ENCODE measurements at regions not wholly inside any gene's neighbourhood (a gene's known extent, or its start where the extent isn't known, plus 50 kb on each side); places are given as distances from the start of the nearest gene placed in this dataset.

GRCh38 chr10:128852449-128852848 lies 614.6 kb upstream of the MGMT start:
- TF ChIP-seq CTCF (IDR thresholded peaks at IDR 0.05; ENCODE audit: insufficient read depth, low read length, poor library complexity, severe bottlenecking): no peak
- H3K27me3 ChIP-seq (replicated peaks; ENCODE audit: control insufficient read depth, insufficient read depth, low read length): no peaks in the 10 kb centered on the region; the same call in 1 of the 2 replicates
- no peak overlapping the region for H3K4me3 ChIP-seq (replicated peaks; ENCODE audit: low read depth, low read length)
- H3K36me3 ChIP-seq (ENCODE audit: control insufficient read depth, insufficient read depth, low read length): no peaks in the 10 kb centered on the region
- no peak for DNase-seq (ENCODE audit: extremely low read depth, insufficient read length)

GRCh38 chr10:128852902-128853301 lies 614.1 kb upstream of the MGMT start:
- Histone ChIP-seq H3K27me3 (replicated peaks; ENCODE audit: control insufficient read depth, insufficient read depth, low read length) (no peaks in the 10 kb centered on the region; the same call in 1 of the 2 replicates), H3K4me3 (replicated peaks; ENCODE audit: low read depth, low read length) (no peak overlapping the region), H3K36me3 (ENCODE audit: control insufficient read depth, insufficient read depth, low read length) (no peaks in the 10 kb centered on the region)
- TF ChIP-seq CTCF (IDR thresholded peaks at IDR 0.05; ENCODE audit: insufficient read depth, low read length, poor library complexity, severe bottlenecking): no peak
- no peak for DNase-seq (ENCODE audit: extremely low read depth, insufficient read length)

GRCh38 chr10:128853537-128853936 lies 613.5 kb upstream of the MGMT start:
- DNase-seq (ENCODE audit: extremely low read depth, insufficient read length): no peak
- no peak for TF ChIP-seq CTCF (IDR thresholded peaks at IDR 0.05; ENCODE audit: insufficient read depth, low read length, poor library complexity, severe bottlenecking)
- Histone ChIP-seq H3K36me3 (ENCODE audit: control insufficient read depth, insufficient read depth, low read length) (no peaks in the 10 kb centered on the region), H3K4me3 (replicated peaks; ENCODE audit: low read depth, low read length) (no peak overlapping the region), H3K27me3 (replicated peaks; ENCODE audit: control insufficient read depth, insufficient read depth, low read length) (no peaks in the 10 kb centered on the region; the same call in 1 of the 2 replicates)

- Histone ChIP-seq H3K36me3 (ENCODE audit: control insufficient read depth, insufficient read depth, low read length) (no peaks in the 10 kb centered on the region), H3K4me3 (replicated peaks; ENCODE audit: low read depth, low read length) (no peak overlapping the region), H3K27me3 (replicated peaks; ENCODE audit: control insufficient read depth, insufficient read depth, low read length) (no peaks in the 10 kb centered on the region; the same call in 1 of the 2 replicates)
- DNase-seq (ENCODE audit: extremely low read depth, insufficient read length): no peak
- no peak for TF ChIP-seq CTCF (IDR thresholded peaks at IDR 0.05; ENCODE audit: insufficient read depth, low read length, poor library complexity, severe bottlenecking)
Observed at GRCh38 chr10:128854204-128854603, 612.8 kb upstream of the MGMT start.

- no peak for TF ChIP-seq CTCF (IDR thresholded peaks at IDR 0.05; ENCODE audit: insufficient read depth, low read length, poor library complexity, severe bottlenecking)
- Histone ChIP-seq H3K4me3 (replicated peaks; ENCODE audit: low read depth, low read length) (no peak overlapping the region), H3K27me3 (replicated peaks; ENCODE audit: control insufficient read depth, insufficient read depth, low read length) (no peaks in the 10 kb centered on the region; the same call in 1 of the 2 replicates), H3K36me3 (ENCODE audit: control insufficient read depth, insufficient read depth, low read length) (no peaks in the 10 kb centered on the region)
- no peak for DNase-seq (ENCODE audit: extremely low read depth, insufficient read length)
Observed at GRCh38 chr10:128854963-128855362, 612.1 kb upstream of the MGMT start.

Data from GM06990 (cell line).